Lung (tissue), 11 donors: ENCODE measurements at regions not wholly inside any gene's neighbourhood (a gene's known extent, or its start where the extent isn't known, plus 50 kb on each side); places are given as distances from the start of the nearest gene placed in this dataset.
A peak's percentile ranks its signal among the peaks of the same experiment; 100 is the strongest.
"Not testable (repeated sequence)": the region's sequence is repeated elsewhere in the genome, so short reads cannot be mapped to it uniquely, and the experiment has no call there.

ENCODE experiments used
- ATAC-seq: fragments of 200-7000 bp; cut with Tn5 transposase; one replicate; pipeline ENCODE4 v1.9.1; 2020; ENCODE audit warnings: moderate number of reproducible peaks; ENCODE audit not compliant: insufficient read depth, low FRiP score
- DNase-seq, 3 donors: peaks; one replicate each; pipeline ENCODE4 v3.0.0-alpha.2; 2013 to 2017
- H3K27ac ChIP-seq, 2 donors: one replicate each; pipeline ENCODE4 v1.5.1; 2013; ENCODE audit warnings: mild to moderate bottlenecking in 2 of 2, moderate library complexity in 2 of 2, control low read depth in 1 of 2, inconsistent platforms in 1 of 2, low read depth in 1 of 2, low read length in 1 of 2
- H3K27me3 ChIP-seq, 3 donors: one replicate each; pipeline ENCODE4 v1.5.1; 2013; ENCODE audit warnings: low read length in 2 of 3; ENCODE audit not compliant: control insufficient read depth in 3 of 3, insufficient read depth in 3 of 3
- H3K36me3 ChIP-seq, 4 donors: one replicate each; pipeline ENCODE4 v1.5.1; 2013; ENCODE audit warnings: low read length in 4 of 4, mild to moderate bottlenecking in 1 of 4, moderate library complexity in 1 of 4; ENCODE audit not compliant: control insufficient read depth in 4 of 4, insufficient read depth in 4 of 4
- H3K4me1 ChIP-seq, 5 donors: one replicate each; pipeline ENCODE4 v1.5.1; 2013; ENCODE audit warnings: low read length in 5 of 5, mild to moderate bottlenecking in 2 of 5, moderate library complexity in 1 of 5; ENCODE audit not compliant: control insufficient read depth in 5 of 5, insufficient read depth in 5 of 5
- H3K4me3 ChIP-seq: one replicate; pipeline ENCODE4 v1.5.1; 2013; ENCODE audit warnings: mild to moderate bottlenecking, control low read depth, moderate library complexity
- H3K9ac ChIP-seq, 2 donors: one replicate each; pipeline ENCODE4 v1.5.1; 2013; ENCODE audit warnings: low read length in 2 of 2, control low read depth in 1 of 2; ENCODE audit not compliant: insufficient read depth in 1 of 2
- H3K9me3 ChIP-seq, 4 donors: one replicate each; pipeline ENCODE4 v1.5.1; 2013; ENCODE audit warnings: low read length in 3 of 4, mild to moderate bottlenecking in 1 of 4, moderate library complexity in 1 of 4; ENCODE audit not compliant: control insufficient read depth in 4 of 4, insufficient read depth in 3 of 4
- CTCF ChIP-seq: IDR thresholded peaks from 2 replicates; pipeline ENCODE4 v1.5.1; 2012; ENCODE audit warnings: mild to moderate bottlenecking; ENCODE audit errors: control extremely low read depth, extremely low read depth
- WGBS, 2 donors: extraction: QIAGEN DNeasy Blood & Tissue Kit; methylation state at CpG; one replicate each; pipeline ENCODE4 v1.1.7; 2013; 5-methylcytosine and 5-hydroxymethylcytosine counted together
- donor health status: control.
- donor health status: control.
- donor health status: Bipolar disorder and iron deficiency.
- donor health status: healthy.
- donor health status: DM: yes; HTN: yes; CAD: no.

- H3K4me1 ChIP-seq, result peaks cover 0 to 19% (median 0%) of the 10 kb centered on the region in 5 donors
- 93 to 98% methylated on average over 3 of the region's 3 CpGs for WGBS, 2 donors
- H3K9ac ChIP-seq, result no peak overlapping the region
- no peaks in the 10 kb centered on the region for H3K27me3 ChIP-seq
- DNase-seq (no peak), ATAC-seq (no peak)
- no peak overlapping the region for H3K27ac ChIP-seq
- no peaks in the 10 kb centered on the region for H3K9me3 ChIP-seq
- TF ChIP-seq CTCF, result no peak
- no peak overlapping the region for H3K4me3 ChIP-seq
- no peaks in the 10 kb centered on the region for H3K36me3 ChIP-seq
Observed at GRCh38 chr4:24209131-24209530, 319.3 kb upstream of the PPARGC1A start.

GRCh38 chr4:24208691-24209090 is 318.8 kb upstream of the PPARGC1A start:
- TF ChIP-seq CTCF, result no peak
- no peaks in the 10 kb centered on the region for H3K27me3 ChIP-seq
- H3K36me3 ChIP-seq, result no peaks in the 10 kb centered on the region
- no peak overlapping the region for H3K4me3 ChIP-seq
- ATAC-seq, result no peak
- peaks cover 0 to 21% (median 0%) of the 10 kb centered on the region in 5 donors for H3K4me1 ChIP-seq
- no peaks in the 10 kb centered on the region for H3K9me3 ChIP-seq
- no peak for DNase-seq
- H3K9ac ChIP-seq, result no peak overlapping the region
- WGBS, 2 donors, result 94 to 97% methylated on average over 3 of the region's 3 CpGs
- no peak overlapping the region for H3K27ac ChIP-seq

GRCh38 chr4:24204708-24205107 is 314.9 kb upstream of the PPARGC1A start:
- H3K4me3 ChIP-seq, H3K4me1 ChIP-seq, H3K36me3 ChIP-seq, H3K9me3 ChIP-seq, H3K27ac ChIP-seq, H3K9ac ChIP-seq, H3K27me3 ChIP-seq, ATAC-seq, DNase-seq: not testable (repeated sequence)
- WGBS, 2 donors, result 79 to 87% methylated on average over 8 of the region's 8 CpGs

- ATAC-seq, result no peak
- 57 to 59% methylated on average over 2 of the region's 2 CpGs for WGBS, 2 donors
- TF ChIP-seq CTCF, result no peak
Observed at GRCh38 chr4:24203926-24204325, 314.1 kb upstream of the PPARGC1A start.

More at GRCh38 chr4:24203926-24204325, 314.1 kb upstream of the PPARGC1A start:
- Histone ChIP-seq H3K27ac (no peak overlapping the region), H3K4me3 (no peak overlapping the region), H3K27me3 (no peaks in the 10 kb centered on the region), H3K4me1 (peaks cover 0 to 6% (median 0%) of the 10 kb centered on the region in 5 donors), H3K9ac (no peak overlapping the region), H3K36me3 (no peaks in the 10 kb centered on the region), H3K9me3 (peaks cover 0 to 2% (median 0%) of the 10 kb centered on the region in 4 donors)
- DNase-seq, result peak in 2 of 3 donors; percentile 54 to 71
